Activated T-cell treated with anti-CD3 and anti-CD28 coated beads for 48 hours (primary cell): ENCODE measurements at regions not wholly inside any gene's neighbourhood (a gene's known extent, or its start where the extent isn't known, plus 50 kb on each side); places are given as distances from the start of the nearest gene placed in this dataset.

Experiments used
- DNase-seq: peaks from one replicate; pipeline ENCODE4 v3.0.0-alpha.2; 2020; ENCODE audit warnings: low read depth

- no peak for DNase-seq
Observed at GRCh38 chr21:35254765-35255138, 205.7 kb upstream of the RUNX1 start.

GRCh38 chr21:35254006-35254764, 205.1 kb upstream of the RUNX1 start:
- DNase-seq, result no peak

GRCh38 chr21:35252831-35253230, 203.7 kb upstream of the RUNX1 start:
- no peak for DNase-seq

- no peak for DNase-seq
Observed at GRCh38 chr21:35249636-35250035, 200.5 kb upstream of the RUNX1 start.

GRCh38 chr21:35245879-35246278, 196.8 kb upstream of the RUNX1 start:
- DNase-seq, result no peak

- no peak for DNase-seq
Observed at GRCh38 chr21:35244514-35244913, 195.4 kb upstream of the RUNX1 start.

- no peak for DNase-seq
Observed at GRCh38 chr21:35243171-35243570, 194.1 kb upstream of the RUNX1 start.

GRCh38 chr21:35239811-35240219, 190.7 kb upstream of the RUNX1 start:
- no peak for DNase-seq

GRCh38 chr21:35238119-35238518, 189.0 kb upstream of the RUNX1 start:
- no peak for DNase-seq

GRCh38 chr21:35237287-35237686, 188.2 kb upstream of the RUNX1 start:
- no peak for DNase-seq

GRCh38 chr21:35236090-35236489, 187.0 kb upstream of the RUNX1 start:
- no peak for DNase-seq

- no peak for DNase-seq
Observed at GRCh38 chr21:35234725-35235124, 185.6 kb upstream of the RUNX1 start.

GRCh38 chr21:35233756-35234155, 184.7 kb upstream of the RUNX1 start:
- DNase-seq, result no peak

GRCh38 chr21:35232545-35233176, 183.6 kb upstream of the RUNX1 start:
- DNase-seq, result no peak

GRCh38 chr21:35231090-35231489, 182.0 kb upstream of the RUNX1 start:
- no peak for DNase-seq

- DNase-seq, result no peak
Observed at GRCh38 chr21:35229290-35229689, 180.2 kb upstream of the RUNX1 start.

GRCh38 chr21:35227786-35228185, 178.7 kb upstream of the RUNX1 start:
- DNase-seq, result no peak

GRCh38 chr21:35226968-35227744, 178.1 kb upstream of the RUNX1 start:
- no peak for DNase-seq

GRCh38 chr21:35226328-35226727, 177.2 kb upstream of the RUNX1 start:
- no peak for DNase-seq

GRCh38 chr21:35225573-35225972, 176.5 kb upstream of the RUNX1 start:
- no peak for DNase-seq

GRCh38 chr21:35223480-35224156, 174.5 kb upstream of the RUNX1 start:
- no peak for DNase-seq

- DNase-seq, result no peak
Observed at GRCh38 chr21:35222541-35222941, 173.4 kb upstream of the RUNX1 start.

- DNase-seq, result no peak
Observed at GRCh38 chr21:35222021-35222420, 172.9 kb upstream of the RUNX1 start.
